Neural progenitor cell (in vitro differentiated cells): ENCODE measurements at regions not wholly inside any gene's neighbourhood (a gene's known extent, or its start where the extent isn't known, plus 50 kb on each side); places are given as distances from the start of the nearest gene placed in this dataset.

Source experiments
- DNase-seq: peaks from one replicate; pipeline ENCODE4 v3.0.0-alpha.2; 2016; ENCODE audit warnings: low spot score
- H2AFZ ChIP-seq: fragments of 200-600 bp; sonication (generic); replicated peaks from 2 replicates; pipeline ENCODE4 v1.6.1; 2016; ENCODE audit warnings: antibody characterized with exemption
- H3F3A ChIP-seq: fragments of 200-600 bp; sonication (generic); 2 replicates; pipeline ENCODE4 v1.6.1; 2016; ENCODE audit warnings: antibody characterized with exemption, low read depth
- H3K27ac ChIP-seq: fragments of 200-600 bp; sonication (generic); 2 replicates; pipeline ENCODE4 v1.5.1; 2016; ENCODE audit warnings: mild to moderate bottlenecking
- H3K27me3 ChIP-seq: fragments of 200-600 bp; sonication (generic); 2 replicates; pipeline ENCODE4 v1.6.1; 2016; ENCODE audit warnings: mild to moderate bottlenecking, moderate library complexity
- H3K36me3 ChIP-seq: fragments of 200-600 bp; sonication (generic); 2 replicates; pipeline ENCODE4 v1.5.1; 2016
- H3K4me1 ChIP-seq: fragments of 200-600 bp; sonication (generic); 2 replicates; pipeline ENCODE4 v1.6.1; 2016; ENCODE audit warnings: mixed run types
- H3K4me2 ChIP-seq: fragments of 200-600 bp; sonication (generic); 2 replicates; pipeline ENCODE4 v1.6.1; 2016
- H3K4me3 ChIP-seq: fragments of 200-600 bp; sonication (generic); 2 replicates; pipeline ENCODE4 v1.5.1; 2016
- H3K79me2 ChIP-seq: fragments of 200-600 bp; sonication (generic); 2 replicates; pipeline ENCODE4 v1.6.1; 2016; ENCODE audit warnings: low read depth
- H3K9ac ChIP-seq: fragments of 200-600 bp; sonication (generic); 2 replicates; pipeline ENCODE4 v1.6.1; 2016
- H3K9me3 ChIP-seq: fragments of 200-600 bp; sonication (generic); 2 replicates; pipeline ENCODE4 v1.5.1; 2016; ENCODE audit warnings: low read depth
- H4K20me1 ChIP-seq: fragments of 200-600 bp; sonication (generic); 2 replicates; pipeline ENCODE4 v1.6.1; 2016; ENCODE audit warnings: low read depth
- H3K27ac Mint-ChIP-seq: 3 replicates; pipeline ENCODE4 v1.8.0; 2021; ENCODE audit warnings: mixed read lengths
- H3K27me3 Mint-ChIP-seq: 2 replicates; pipeline ENCODE4 v1.8.0; 2022; ENCODE audit warnings: low read depth, mild to moderate bottlenecking, inconsistent platforms, moderate library complexity, mixed read lengths; ENCODE audit not compliant: insufficient read depth
- H3K36me3 Mint-ChIP-seq: 3 replicates; pipeline ENCODE4 v1.8.0; 2021; ENCODE audit warnings: mixed read lengths
- H3K4me1 Mint-ChIP-seq: 3 replicates; pipeline ENCODE4 v1.8.0; 2021; ENCODE audit warnings: mixed read lengths
- H3K4me3 Mint-ChIP-seq: 3 replicates; pipeline ENCODE4 v1.8.0; 2021; ENCODE audit warnings: mild to moderate bottlenecking, moderate library complexity, mixed read lengths
- H3K9me3 Mint-ChIP-seq: 3 replicates; pipeline ENCODE4 v1.8.0; 2020; ENCODE audit warnings: mixed read lengths
- CTCF ChIP-seq: fragments of 200-600 bp; sonication (generic); IDR thresholded peaks from 2 replicates; pipeline ENCODE4 v1.5.1; 2017; ENCODE audit warnings: antibody characterized with exemption, mild to moderate bottlenecking
- EZH2 ChIP-seq: fragments of 200-600 bp; sonication (generic); IDR thresholded peaks from 2 replicates; pipeline ENCODE4 v1.6.1; 2017; ENCODE audit warnings: antibody characterized with exemption, mild to moderate bottlenecking, moderate library complexity
- EZH2phosphoT487 ChIP-seq: fragments of 200-600 bp; sonication (generic); IDR thresholded peaks from 2 replicates; pipeline ENCODE4 v1.6.1; 2017; ENCODE audit warnings: antibody characterized with exemption

DNA sequence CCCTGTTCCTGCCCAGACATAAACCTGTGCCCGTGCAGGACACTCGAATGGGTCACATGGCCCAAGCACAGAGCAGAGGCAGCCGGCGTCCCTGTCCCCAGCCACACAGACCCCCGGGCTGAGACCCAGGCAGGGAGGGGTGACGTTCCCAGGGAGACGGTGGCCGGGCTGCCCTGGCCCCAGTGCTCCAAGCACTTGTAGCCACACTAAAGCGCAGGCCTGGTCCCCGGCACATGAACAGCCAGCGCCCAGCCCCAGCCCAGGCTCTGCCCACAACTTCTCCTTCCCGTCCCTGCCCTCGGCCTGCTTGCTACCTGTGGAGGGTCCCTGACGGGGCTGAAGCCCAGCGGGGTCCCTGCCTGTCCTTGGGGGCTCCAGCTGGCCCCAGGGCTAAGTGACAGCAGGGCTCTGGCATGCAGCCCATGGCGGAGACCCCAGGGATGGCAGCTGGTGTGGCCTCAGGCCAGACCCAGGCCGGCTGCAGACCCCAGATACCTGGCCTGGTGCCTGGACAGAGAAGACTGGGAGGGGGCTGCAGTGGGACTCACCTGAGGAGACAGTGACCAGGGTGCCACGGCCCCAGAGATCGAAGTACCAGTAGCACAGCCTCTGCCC is 338.4 kb downstream of the TMEM121 start:
- no peak for DNase-seq
- Histone ChIP-seq H4K20me1 (no peaks in the 10 kb centered on the region), H3K36me3 (no peaks in the 10 kb centered on the region), H3K4me1 (no peaks in the 10 kb centered on the region), H3K4me3 (no peak overlapping the region), H3F3A (no peaks in the 10 kb centered on the region), H3K27ac (no peak overlapping the region), H2AFZ (no peak overlapping the region), H3K79me2 (no peaks in the 10 kb centered on the region), H3K9me3 (no peaks in the 10 kb centered on the region), H3K4me2 (no peak overlapping the region), H3K9ac (no peak overlapping the region), H3K27me3 (no peaks in the 10 kb centered on the region)
- no peak overlapping the region for H3K27ac Mint-ChIP-seq
- peaks cover 56% of the 10 kb centered on the region for H3K9me3 Mint-ChIP-seq
- peaks cover 3% of the 10 kb centered on the region for H3K27me3 Mint-ChIP-seq
- no peaks in the 10 kb centered on the region for H3K36me3 Mint-ChIP-seq
- H3K4me3 Mint-ChIP-seq: no peak overlapping the region
- no peak for TF ChIP-seq CTCF
- TF ChIP-seq EZH2: no peak
- TF ChIP-seq EZH2phosphoT487: no peak
- H3K4me1 Mint-ChIP-seq: no peaks in the 10 kb centered on the region

GRCh38 chr14:105865266-105865903 is 339.0 kb downstream of the TMEM121 start:
- H3K36me3 Mint-ChIP-seq: no peaks in the 10 kb centered on the region
- peaks cover 3% of the 10 kb centered on the region for H3K27me3 Mint-ChIP-seq
- H3K4me3 Mint-ChIP-seq: no peak overlapping the region
- H3K27ac Mint-ChIP-seq: no peak overlapping the region
- DNase-seq: no peak
- TF ChIP-seq EZH2phosphoT487 (no peak), EZH2 (no peak), CTCF (no peak)
- no peaks in the 10 kb centered on the region for H3K4me1 Mint-ChIP-seq
- H3K4me1 ChIP-seq: no peaks in the 10 kb centered on the region
- no peaks in the 10 kb centered on the region for H3K79me2 ChIP-seq
- no peaks in the 10 kb centered on the region for H3F3A ChIP-seq
- H3K9ac ChIP-seq: no peak overlapping the region
- peaks cover 53% of the 10 kb centered on the region for H3K9me3 Mint-ChIP-seq
- H3K9me3 ChIP-seq: peaks cover 2% of the 10 kb centered on the region
- H3K27me3 ChIP-seq: no peaks in the 10 kb centered on the region
- H3K4me3 ChIP-seq: no peak overlapping the region
- no peaks in the 10 kb centered on the region for H3K36me3 ChIP-seq
- H2AFZ ChIP-seq: no peak overlapping the region
- H4K20me1 ChIP-seq: no peaks in the 10 kb centered on the region
- H3K4me2 ChIP-seq: no peak overlapping the region
- H3K27ac ChIP-seq: no peak overlapping the region

GRCh38 chr14:105865904-105866840 is 339.8 kb downstream of the TMEM121 start:
- Histone ChIP-seq H3K27me3 (no peaks in the 10 kb centered on the region), H3K4me2 (no peak overlapping the region), H3F3A (no peaks in the 10 kb centered on the region), H3K4me1 (no peaks in the 10 kb centered on the region), H3K9me3 (peaks cover 3% of the 10 kb centered on the region), H3K36me3 (no peaks in the 10 kb centered on the region), H4K20me1 (no peaks in the 10 kb centered on the region), H2AFZ (no peak overlapping the region), H3K27ac (no peak overlapping the region), H3K9ac (no peak overlapping the region), H3K4me3 (no peak overlapping the region), H3K79me2 (no peaks in the 10 kb centered on the region)
- Mint-ChIP-seq H3K27ac (no peak overlapping the region), H3K9me3 (peaks cover 48% of the 10 kb centered on the region), H3K27me3 (peaks cover 3% of the 10 kb centered on the region), H3K36me3 (no peaks in the 10 kb centered on the region), H3K4me1 (no peaks in the 10 kb centered on the region), H3K4me3 (no peak overlapping the region)
- no peak for DNase-seq
- TF ChIP-seq EZH2phosphoT487 (no peak), CTCF (no peak), EZH2 (no peak)
